OCI-LY3 (cell line): ENCODE measurements at regions not wholly inside any gene's neighbourhood (a gene's known extent, or its start where the extent isn't known, plus 50 kb on each side); places are given as distances from the start of the nearest gene placed in this dataset.

Experiments
- H2AFZ ChIP-seq: fragments of 200-600, 300-600 bp; shearing (Covaris generic); 2 replicates; pipeline ENCODE4 v1.6.0; 2014; ENCODE audit warnings: antibody characterized with exemption, low read depth, low read length
- H3K27ac ChIP-seq: fragments of 200-600, 300-600 bp; sonication (generic); 2 replicates; pipeline ENCODE4 v1.5.1; 2014; ENCODE audit warnings: mild to moderate bottlenecking, low read length, moderate library complexity, mixed read lengths
- H3K27me3 ChIP-seq: fragments of 200-600, 300-600 bp; sonication (generic); 2 replicates; pipeline ENCODE4 v1.6.1; 2014; ENCODE audit warnings: low read depth, low read length, mixed read lengths
- H3K36me3 ChIP-seq: fragments of 200-600, 300-600 bp; sonication (generic); replicated peaks from 2 replicates; pipeline ENCODE3; 2014; ENCODE audit warnings: low read depth, low read length, mixed read lengths
- H3K4me1 ChIP-seq: fragments of 300-600, 200-600 bp; sonication (generic); 2 replicates; pipeline ENCODE4 v1.6.1; 2014; ENCODE audit warnings: low read length, mixed read lengths
- H3K4me2 ChIP-seq: fragments of 200-600, 300-600 bp; sonication (generic); 2 replicates; pipeline ENCODE4 v1.6.1; 2014; ENCODE audit warnings: low read length, mixed read lengths
- H3K4me3 ChIP-seq: fragments of 300-600, 200-600 bp; sonication (generic); 2 replicates; pipeline ENCODE4 v1.5.1; 2014; ENCODE audit warnings: antibody characterized with exemption, mild to moderate bottlenecking, low read length, moderate library complexity
- H3K79me2 ChIP-seq: fragments of 300-600, 200-600 bp; shearing (Covaris generic); 2 replicates; pipeline ENCODE4 v1.6.1; 2014; ENCODE audit warnings: mild to moderate bottlenecking, low read length, mixed read lengths
- H3K9ac ChIP-seq: fragments of 300-600, 200-600 bp; shearing (Covaris generic); 2 replicates; pipeline ENCODE4 v1.6.0; 2014; ENCODE audit warnings: mild to moderate bottlenecking, low read length, moderate library complexity
- H3K9me3 ChIP-seq: fragments of 200-600, 300-600 bp; shearing (Covaris generic); 2 replicates; pipeline ENCODE4 v1.6.1; 2014; ENCODE audit warnings: low read length, mixed read lengths; ENCODE audit not compliant: insufficient read depth
- H4K20me1 ChIP-seq: fragments of 200-600, 300-600 bp; sonication (generic); 2 replicates; pipeline ENCODE4 v1.6.1; 2016; ENCODE audit warnings: low read length, mixed read lengths; ENCODE audit not compliant: insufficient read depth
- EZH2phosphoT487 ChIP-seq: fragments of 200-600 bp; shearing (Covaris generic); IDR thresholded peaks from 2 replicates; pipeline ENCODE4 v1.6.1; 2018; ENCODE audit warnings: antibody characterized with exemption, mixed run types, low read depth
- TF ChIP-seq, protein P1 (sequence below): fragments of 200-600, 300-600 bp; sonication (generic); IDR thresholded peaks from 2 replicates; pipeline ENCODE4 v1.5.1; 2014; ENCODE audit warnings: antibody characterized with exemption, low read length, low read depth

DNA sequence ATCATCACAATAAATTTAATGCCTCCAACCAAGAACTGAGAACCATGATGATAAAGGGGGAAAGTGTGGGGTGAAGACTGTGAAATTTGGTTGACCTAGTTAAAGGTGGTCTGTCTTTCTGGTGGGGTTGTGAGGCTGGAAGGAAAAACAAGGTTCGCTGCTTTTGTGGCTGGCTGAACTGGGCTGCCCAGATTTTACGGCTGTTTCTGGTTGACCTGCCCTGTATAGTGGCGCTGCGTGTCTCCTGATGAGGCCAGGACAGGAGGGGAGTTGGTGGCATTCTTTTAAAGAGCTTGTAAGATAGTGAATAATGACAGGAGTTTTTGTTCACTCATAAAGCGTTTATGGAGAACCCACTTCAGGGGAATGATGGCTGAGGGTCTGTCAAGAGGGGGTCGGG is 101.8 kb downstream of the CYP26A1 start:
- Histone ChIP-seq H3K4me2 (no peak overlapping the region), H3K79me2 (no peaks in the 10 kb centered on the region)
- TF ChIP-seq EZH2phosphoT487: no peak
- TF ChIP-seq, protein P1, sequence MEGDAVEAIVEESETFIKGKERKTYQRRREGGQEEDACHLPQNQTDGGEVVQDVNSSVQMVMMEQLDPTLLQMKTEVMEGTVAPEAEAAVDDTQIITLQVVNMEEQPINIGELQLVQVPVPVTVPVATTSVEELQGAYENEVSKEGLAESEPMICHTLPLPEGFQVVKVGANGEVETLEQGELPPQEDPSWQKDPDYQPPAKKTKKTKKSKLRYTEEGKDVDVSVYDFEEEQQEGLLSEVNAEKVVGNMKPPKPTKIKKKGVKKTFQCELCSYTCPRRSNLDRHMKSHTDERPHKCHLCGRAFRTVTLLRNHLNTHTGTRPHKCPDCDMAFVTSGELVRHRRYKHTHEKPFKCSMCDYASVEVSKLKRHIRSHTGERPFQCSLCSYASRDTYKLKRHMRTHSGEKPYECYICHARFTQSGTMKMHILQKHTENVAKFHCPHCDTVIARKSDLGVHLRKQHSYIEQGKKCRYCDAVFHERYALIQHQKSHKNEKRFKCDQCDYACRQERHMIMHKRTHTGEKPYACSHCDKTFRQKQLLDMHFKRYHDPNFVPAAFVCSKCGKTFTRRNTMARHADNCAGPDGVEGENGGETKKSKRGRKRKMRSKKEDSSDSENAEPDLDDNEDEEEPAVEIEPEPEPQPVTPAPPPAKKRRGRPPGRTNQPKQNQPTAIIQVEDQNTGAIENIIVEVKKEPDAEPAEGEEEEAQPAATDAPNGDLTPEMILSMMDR: no peak

DNA sequence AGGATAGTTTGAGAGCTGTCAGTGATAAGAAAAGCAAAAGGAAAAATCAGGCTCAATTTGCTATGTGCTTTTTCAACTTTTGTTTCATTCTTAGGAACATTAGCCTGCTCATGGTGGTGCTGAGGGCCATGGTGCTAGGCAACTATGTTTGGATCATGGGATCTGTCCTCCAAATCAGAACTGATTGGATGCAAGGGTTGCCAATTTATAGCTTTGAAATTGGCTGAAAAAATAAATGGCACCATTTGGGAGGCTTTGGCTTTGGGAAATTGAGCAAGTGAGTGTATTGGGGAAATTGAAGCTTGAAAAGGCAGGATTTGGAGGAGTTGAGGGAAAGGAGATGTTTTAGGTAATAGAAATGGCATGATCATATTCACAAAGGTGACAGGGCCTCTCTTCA is 103.8 kb downstream of the CYP26A1 start:
- no peaks in the 10 kb centered on the region for H3K4me1 ChIP-seq
- no peak overlapping the region for H3K27ac ChIP-seq
- H3K27me3 ChIP-seq: no peaks in the 10 kb centered on the region
- no peak overlapping the region for H3K4me2 ChIP-seq
- no peak overlapping the region for H3K4me3 ChIP-seq
- H3K79me2 ChIP-seq: no peaks in the 10 kb centered on the region
- no peaks in the 10 kb centered on the region for H4K20me1 ChIP-seq
- no peak for TF ChIP-seq EZH2phosphoT487
- TF ChIP-seq, protein P1: no peak
- H3K9ac ChIP-seq: no peak overlapping the region
- H2AFZ ChIP-seq: no peak overlapping the region
- no peaks in the 10 kb centered on the region for H3K9me3 ChIP-seq
- H3K36me3 ChIP-seq: no peaks in the 10 kb centered on the region

More for the DNA sequence above, 101.8 kb downstream of the CYP26A1 start:
- H3K27me3 ChIP-seq: no peaks in the 10 kb centered on the region
- no peak overlapping the region for H3K9ac ChIP-seq
- no peak overlapping the region for H2AFZ ChIP-seq
- H4K20me1 ChIP-seq: no peaks in the 10 kb centered on the region
- H3K4me1 ChIP-seq: no peaks in the 10 kb centered on the region
- H3K4me3 ChIP-seq: no peak overlapping the region
- no peaks in the 10 kb centered on the region for H3K9me3 ChIP-seq
- H3K27ac ChIP-seq: no peak overlapping the region
- no peaks in the 10 kb centered on the region for H3K36me3 ChIP-seq

DNA sequence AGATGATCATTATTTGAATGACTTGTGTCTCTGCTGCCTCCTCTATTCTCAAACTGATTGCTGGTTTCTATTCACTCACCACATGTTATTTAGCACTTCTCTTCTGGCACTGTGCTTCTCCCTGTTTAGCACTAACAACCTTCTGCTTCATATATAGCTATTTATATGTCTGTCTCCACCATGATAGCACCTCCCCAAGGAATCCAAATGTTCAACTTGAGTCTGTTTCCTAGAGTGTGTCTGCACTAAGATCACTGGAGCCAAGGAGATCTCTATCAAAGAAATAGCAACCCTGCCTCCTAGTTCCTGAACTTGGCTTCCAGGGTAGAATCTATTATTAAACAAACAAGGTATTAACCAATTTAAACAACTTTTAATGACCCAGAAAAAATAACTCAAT is 104.5 kb downstream of the CYP26A1 start:
- Histone ChIP-seq H3K79me2 (no peaks in the 10 kb centered on the region), H3K4me1 (no peaks in the 10 kb centered on the region), H3K4me3 (no peak overlapping the region), H3K9me3 (no peaks in the 10 kb centered on the region), H3K36me3 (no peaks in the 10 kb centered on the region), H3K4me2 (no peak overlapping the region), H4K20me1 (no peaks in the 10 kb centered on the region), H3K27me3 (no peaks in the 10 kb centered on the region), H3K9ac (no peak overlapping the region), H2AFZ (no peak overlapping the region), H3K27ac (no peak overlapping the region)
- TF ChIP-seq, protein P1: no peak
- no peak for TF ChIP-seq EZH2phosphoT487

DNA sequence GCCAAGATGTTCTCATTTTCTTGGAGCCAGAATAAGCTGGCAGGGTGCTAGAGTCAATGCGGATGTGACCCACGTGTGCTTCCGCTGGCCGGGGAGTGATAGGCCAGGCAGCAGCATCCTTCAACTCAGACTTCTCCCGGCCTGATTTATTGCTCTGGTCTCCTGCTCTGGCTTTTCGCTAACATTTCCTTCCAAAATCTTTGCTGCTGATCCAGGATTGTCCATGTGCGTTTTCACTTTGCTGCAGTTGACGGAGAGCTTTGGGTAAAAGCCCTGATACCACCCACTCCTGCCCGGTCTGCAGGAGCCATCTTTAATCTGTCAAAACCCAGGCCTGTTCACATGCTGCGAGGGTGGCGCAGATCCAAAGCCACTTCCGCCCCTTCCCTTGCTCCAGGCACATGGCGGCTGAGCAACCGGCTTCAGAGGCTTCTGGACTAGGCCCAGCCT is 106.8 kb downstream of the CYP26A1 start:
- no peak overlapping the region for H3K27ac ChIP-seq
- no peaks in the 10 kb centered on the region for H3K9me3 ChIP-seq
- no peaks in the 10 kb centered on the region for H3K79me2 ChIP-seq
- H3K4me1 ChIP-seq: no peaks in the 10 kb centered on the region
- TF ChIP-seq, protein P1: no peak
- TF ChIP-seq EZH2phosphoT487: no peak
- H3K4me3 ChIP-seq: no peak overlapping the region
- H3K36me3 ChIP-seq: no peaks in the 10 kb centered on the region
- no peak overlapping the region for H3K4me2 ChIP-seq
- H2AFZ ChIP-seq: no peak overlapping the region
- H3K9ac ChIP-seq: no peak overlapping the region
- no peaks in the 10 kb centered on the region for H4K20me1 ChIP-seq
- no peaks in the 10 kb centered on the region for H3K27me3 ChIP-seq
